HCT116 (cell line): ENCODE measurements at regions not wholly inside any gene's neighbourhood (a gene's known extent, or its start where the extent isn't known, plus 50 kb on each side); places are given as distances from the start of the nearest gene placed in this dataset.

ENCODE experiments used
- ATAC-seq: fragments of 200-7000 bp; cut with Tn5 transposase; 2 replicates; pipeline ENCODE4 v1.9.1; 2020; ENCODE audit warnings: mild to moderate bottlenecking, moderate library complexity
- BruUV-seq: library from RNA; stranded (reverse); fragments of 400-500 nt; replicated peaks from 2 replicates; lab custom pipeline; 2021; lab: Mats Ljungman, UMichigan
- CTCF ChIA-PET: fragments of 300-600 bp; sonication (Branson Sonifier 250); formaldehyde crosslinking; loops from one replicate; lab custom pipeline; 2021; ENCODE audit warnings: antibody characterized with exemption; lab: Charles Lee
- POLR2A ChIA-PET: fragments of 300-600, 350-600 bp; sonication (Branson Sonifier 250); formaldehyde crosslinking; loops from one replicate; lab custom pipeline; 2021; ENCODE audit warnings: antibody characterized with exemption; lab: Charles Lee
- RAD21 ChIA-PET, 2 experiments: fragments of 300-600 bp; sonication (Branson Sonifier 250); formaldehyde crosslinking; loops; one replicate each; lab custom pipeline; 2023; ENCODE audit warnings: low total read pairs in 2 of 2; ENCODE audit not compliant: uncharacterized antibody in 2 of 2, unreplicated experiment in 2 of 2, low non-redundant PET in 1 of 2; lab: Charles Lee
- DNase-seq: peaks from one replicate; pipeline ENCODE4 v3.0.0-alpha.2; 2010; ENCODE audit warnings: low read depth, low spot score
- H2AFZ ChIP-seq: fragments of 200-600 bp; shearing (Covaris generic), sonication (generic); 2 replicates; pipeline ENCODE4 v1.6.1; 2017; ENCODE audit warnings: low read depth, mixed run types, mixed read lengths, antibody characterized with exemption, low read length; ENCODE audit not compliant: poor library complexity, severe bottlenecking
- H3K27ac ChIP-seq: 2 replicates; pipeline ENCODE4 v1.5.1; 2012; ENCODE audit warnings: low read depth, low read length
- H3K27me3 ChIP-seq: fragments of 200-600 bp; sonication (generic); 2 replicates; pipeline ENCODE4 v1.6.1; 2016; ENCODE audit warnings: mixed run types, low read length, mixed read lengths; ENCODE audit not compliant: insufficient read depth
- H3K36me3 ChIP-seq, 2 experiments: fragments of 200-500 bp in 1 of 2; fragments of 200-600 bp in 1 of 2; sonication (Bioruptor generic) in 1 of 2; sonication (generic) in 1 of 2; 2 replicates each; pipeline versions ENCODE4 v1.5.1 to v1.6.1; 2014 to 2016; ENCODE audit warnings: low read length in 2 of 2, inconsistent platforms in 1 of 2, mixed read lengths in 1 of 2, mixed run types in 1 of 2; ENCODE audit not compliant: insufficient read depth in 2 of 2, control insufficient read depth in 1 of 2
- H3K4me1 ChIP-seq, 2 experiments: fragments of 200-600 bp in 1 of 2; sonication (generic) in 1 of 2; 2 replicates each; pipeline versions ENCODE4 v1.5.1 to v1.6.1; 2012 to 2017; ENCODE audit warnings: low read length in 2 of 2, inconsistent platforms in 1 of 2, mild to moderate bottlenecking in 1 of 2, mixed read lengths in 1 of 2, mixed run types in 1 of 2, moderate library complexity in 1 of 2; ENCODE audit not compliant: insufficient read depth in 2 of 2, control insufficient read depth in 1 of 2
- H3K4me2 ChIP-seq: fragments of 200-600 bp; sonication (generic); 2 replicates; pipeline ENCODE4 v1.6.1; 2017; ENCODE audit warnings: mixed run types, low read length, mixed read lengths
- H3K4me3 ChIP-seq, 2 experiments: fragments of 200-600 bp in 1 of 2; sonication (generic) in 1 of 2; replicated peaks in 1 of 2; 2 replicates each; pipeline ENCODE4 v1.5.1; 2011 to 2016; ENCODE audit warnings: low read length in 2 of 2, control low read depth in 1 of 2, low read depth in 1 of 2, mild to moderate bottlenecking in 1 of 2, mixed read lengths in 1 of 2, mixed run types in 1 of 2
- H3K79me2 ChIP-seq: fragments of 200-600 bp; sonication (generic); 2 replicates; pipeline ENCODE4 v1.6.1; 2017; ENCODE audit warnings: mild to moderate bottlenecking, mixed run types, low read length, moderate library complexity, mixed read lengths; ENCODE audit not compliant: insufficient read depth
- H3K9ac ChIP-seq: fragments of 200-600 bp; sonication (generic); 2 replicates; pipeline ENCODE4 v1.6.1; 2016; ENCODE audit warnings: low read length, mixed read lengths
- H3K9me2 ChIP-seq: fragments of 200-600 bp; sonication (generic), shearing (Covaris generic); 2 replicates; pipeline ENCODE4 v1.6.1; 2017; ENCODE audit warnings: mixed run types, mild to moderate bottlenecking, moderate library complexity; ENCODE audit not compliant: insufficient read depth
- H3K9me3 ChIP-seq, 2 experiments: fragments of 200-500 bp in 1 of 2; fragments of 200-600 bp in 1 of 2; sonication (Bioruptor generic) in 1 of 2; sonication (generic) in 1 of 2; 2 replicates each; pipeline ENCODE4 v1.6.1; 2014 to 2017; ENCODE audit warnings: low read length in 2 of 2, mixed read lengths in 2 of 2, inconsistent platforms in 1 of 2, low read depth in 1 of 2, mild to moderate bottlenecking in 1 of 2, mixed run types in 1 of 2, moderate library complexity in 1 of 2; ENCODE audit not compliant: control insufficient read depth in 1 of 2, insufficient read depth in 1 of 2
- H4K20me1 ChIP-seq: fragments of 200-600 bp; sonication (generic), shearing (Covaris generic); 2 replicates; pipeline ENCODE4 v1.6.1; 2017; ENCODE audit warnings: mixed run types, mild to moderate bottlenecking, moderate library complexity; ENCODE audit not compliant: insufficient read depth
- CEBPB ChIP-seq: IDR thresholded peaks from 2 replicates; pipeline ENCODE4 v1.6.1; 2012; ENCODE audit warnings: low read depth
- CTCF ChIP-seq, 3 experiments: fragments of 200-600 bp in 1 of 3; sonication (generic) in 1 of 3; IDR thresholded peaks in 2 of 3; conservative IDR thresholded peaks in 1 of 3; 2 replicates each; pipeline ENCODE4 v1.5.1; 2012 to 2017; ENCODE audit warnings: low read depth in 2 of 3, low read length in 2 of 3, antibody characterized with exemption in 1 of 3, borderline replicate concordance in 1 of 3, control low read depth in 1 of 3, mild to moderate bottlenecking in 1 of 3, mixed read lengths in 1 of 3, mixed run types in 1 of 3, moderate library complexity in 1 of 3; ENCODE audit not compliant: insufficient read depth in 1 of 3
- EGR1 ChIP-seq: IDR thresholded peaks from 2 replicates; pipeline ENCODE4 v1.6.1; 2012; ENCODE audit warnings: low read depth
- EZH2 ChIP-seq: fragments of 200-600 bp; sonication (generic); IDR thresholded peaks from 2 replicates; pipeline ENCODE4 v1.6.1; 2017; ENCODE audit warnings: antibody characterized with exemption, mixed run types
- FOSL1 ChIP-seq: IDR thresholded peaks from 2 replicates; pipeline ENCODE4 v1.6.1; 2012; ENCODE audit warnings: low read depth
- JUND ChIP-seq: IDR thresholded peaks from 2 replicates; pipeline ENCODE4 v1.6.1; 2012
- MAX ChIP-seq: IDR thresholded peaks from 2 replicates; pipeline ENCODE4 v1.6.1; 2012
- POLR2A ChIP-seq: IDR thresholded peaks from 2 replicates; pipeline ENCODE4 v1.7.0; 2011; ENCODE audit warnings: borderline replicate concordance; ENCODE audit not compliant: insufficient read depth, insufficient read length; ENCODE audit errors: extremely low read depth
- POLR2AphosphoS5 ChIP-seq: IDR thresholded peaks from 2 replicates; pipeline ENCODE4 v1.6.1; 2011; ENCODE audit warnings: mild to moderate bottlenecking, low read depth, low read length, moderate library complexity
- RAD21 ChIP-seq: IDR thresholded peaks from 2 replicates; pipeline ENCODE4 v1.6.1; 2012; ENCODE audit warnings: low read depth, mild to moderate bottlenecking
- SP1 ChIP-seq: IDR thresholded peaks from 2 replicates; pipeline ENCODE4 v1.6.1; 2012; ENCODE audit warnings: low read depth
- TCF7L2 ChIP-seq: IDR thresholded peaks from 2 replicates; pipeline ENCODE4 v1.7.0; 2011; ENCODE audit warnings: borderline replicate concordance, inconsistent platforms; ENCODE audit not compliant: insufficient read depth, insufficient read length; ENCODE audit errors: extremely low read depth
- YY1 ChIP-seq: IDR thresholded peaks from 2 replicates; pipeline ENCODE4 v1.6.1; 2011; ENCODE audit warnings: low read length, low read depth, moderate library complexity, mild to moderate bottlenecking; ENCODE audit not compliant: insufficient replicate concordance; ENCODE audit errors: extremely low read depth
- ZFX ChIP-seq: fragments of 450-650 bp; IDR thresholded peaks from 2 replicates; pipeline ENCODE4 v1.6.1; 2017
- ZNF274 ChIP-seq: fragments of 200-500 bp; sonication (Bioruptor generic); IDR thresholded peaks from 2 replicates; pipeline ENCODE4 v1.6.1; 2014; ENCODE audit warnings: mild to moderate bottlenecking, low read depth, low read length, inconsistent platforms
- intact Hi-C: fragments of 100-400 bp; cut with micrococcal nuclease; formaldehyde crosslinking; loops from 2 replicates; pipeline ENCODE4 v1.10.0; 2022

- H3K4me3 ChIP-seq = no peak overlapping the region
- no peaks in the 10 kb centered on the region for H3K9me2 ChIP-seq
- no peaks in the 10 kb centered on the region for H4K20me1 ChIP-seq
- intact Hi-C loops = no loop called here
- H3K27ac ChIP-seq = no peak overlapping the region
- ATAC-seq (no peak), DNase-seq (no peak)
- H3K36me3 ChIP-seq = no peaks in the 10 kb centered on the region
- TF ChIP-seq TCF7L2 (no peak), FOSL1 (no peak), ZFX (no peak), MAX (no peak), ZNF274 (no peak), YY1 (no peak), JUND (no peak), EZH2 (no peak), RAD21 (no peak)
- H2AFZ ChIP-seq = no peak overlapping the region
- no peak overlapping the region for H3K9ac ChIP-seq
- peaks cover 11% of the 10 kb centered on the region; the same call in 1 of the 2 replicates for H3K27me3 ChIP-seq
- CTCF ChIA-PET = no interaction called here
- POLR2A ChIA-PET = no interaction called here
- RAD21 ChIA-PET = no interaction called here
- no peaks in the 10 kb centered on the region for H3K9me3 ChIP-seq
- H3K4me1 ChIP-seq = peaks cover 0 to 3% of the 10 kb centered on the region in 2 experiments; a peak in 1 of 4 replicates
- H3K79me2 ChIP-seq = no peaks in the 10 kb centered on the region
- no peak overlapping the region for H3K4me2 ChIP-seq
- no TSS peak for BruUV-seq
These were observed 234.0 kb upstream of the CEP162 start for GRCh38 chr6:84461461-84461860.

- RAD21 ChIA-PET = no interaction called here
- Histone ChIP-seq H3K4me1 (no peaks in the 10 kb centered on the region), H3K27ac (no peak overlapping the region), H3K79me2 (no peaks in the 10 kb centered on the region), H3K4me2 (no peak overlapping the region), H3K9ac (no peak overlapping the region), H3K9me3 (no peaks in the 10 kb centered on the region), H3K36me3 (no peaks in the 10 kb centered on the region), H2AFZ (no peak overlapping the region), H3K4me3 (no peak overlapping the region), H3K27me3 (peaks cover 11% of the 10 kb centered on the region; the same call in 1 of the 2 replicates), H4K20me1 (no peaks in the 10 kb centered on the region), H3K9me2 (no peaks in the 10 kb centered on the region)
- ATAC-seq (no peak), DNase-seq (no peak)
- intact Hi-C loops = no loop called here
- POLR2A ChIA-PET = no interaction called here
- BruUV-seq = no TSS peak
- CTCF ChIA-PET = no interaction called here
- TF ChIP-seq ZNF274 (no peak), JUND (no peak), RAD21 (no peak), POLR2A (no peak), SP1 (no peak), EGR1 (no peak), ZFX (no peak), YY1 (no peak), POLR2AphosphoS5 (no peak), CEBPB (no peak), CTCF (IDR thresholded peaks at IDR 0.05 in 2 of 3, conservative IDR thresholded peaks at IDR 0.05 in 1 of 3; ENCODE audit: borderline replicate concordance in 1 of 3, insufficient read depth in 1 of 3, low read depth in 2 of 3, low read length in 2 of 3) (no peak), TCF7L2 (no peak)
These were observed 233.0 kb upstream of the CEP162 start for GRCh38 chr6:84460491-84460890.
